ENCODE measurements at regions not wholly inside any gene's neighbourhood (a gene's known extent, or its start where the extent isn't known, plus 50 kb on each side); places are given as distances from the start of the nearest gene placed in this dataset.

DNA sequence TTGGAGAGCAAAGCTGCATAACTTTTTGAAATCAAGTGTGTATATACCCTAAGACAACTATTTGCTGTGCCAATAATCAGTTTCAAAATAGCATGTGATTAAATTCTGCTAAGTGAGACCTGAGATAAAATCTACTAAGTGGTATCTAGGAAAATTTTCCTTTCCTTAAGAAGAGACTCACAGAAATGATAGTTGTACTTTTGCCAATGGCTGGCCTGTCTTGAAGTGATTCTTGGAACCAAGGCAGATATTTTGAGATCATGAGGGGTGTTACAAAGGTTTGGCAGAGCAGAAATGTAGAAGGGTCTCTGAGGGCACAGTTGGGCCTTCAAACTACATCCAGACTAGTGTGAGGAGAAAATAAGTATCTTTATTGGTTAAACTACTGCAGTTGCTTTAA, 902.6 kb upstream of the TENM4 start:
- Mint-ChIP-seq H3K27me3 (ENCODE audit: low read depth, poor library complexity) (peaks cover 6% of the 10 kb centered on the region), H3K4me1 (no peaks in the 10 kb centered on the region), H3K9me3 (no peaks in the 10 kb centered on the region), H3K4me3 (no peak overlapping the region), H3K36me3 (ENCODE audit: low read depth) (no peaks in the 10 kb centered on the region), H3K27ac (no peak overlapping the region)
- DNase-seq = no peak
- TF ChIP-seq, protein P1, sequence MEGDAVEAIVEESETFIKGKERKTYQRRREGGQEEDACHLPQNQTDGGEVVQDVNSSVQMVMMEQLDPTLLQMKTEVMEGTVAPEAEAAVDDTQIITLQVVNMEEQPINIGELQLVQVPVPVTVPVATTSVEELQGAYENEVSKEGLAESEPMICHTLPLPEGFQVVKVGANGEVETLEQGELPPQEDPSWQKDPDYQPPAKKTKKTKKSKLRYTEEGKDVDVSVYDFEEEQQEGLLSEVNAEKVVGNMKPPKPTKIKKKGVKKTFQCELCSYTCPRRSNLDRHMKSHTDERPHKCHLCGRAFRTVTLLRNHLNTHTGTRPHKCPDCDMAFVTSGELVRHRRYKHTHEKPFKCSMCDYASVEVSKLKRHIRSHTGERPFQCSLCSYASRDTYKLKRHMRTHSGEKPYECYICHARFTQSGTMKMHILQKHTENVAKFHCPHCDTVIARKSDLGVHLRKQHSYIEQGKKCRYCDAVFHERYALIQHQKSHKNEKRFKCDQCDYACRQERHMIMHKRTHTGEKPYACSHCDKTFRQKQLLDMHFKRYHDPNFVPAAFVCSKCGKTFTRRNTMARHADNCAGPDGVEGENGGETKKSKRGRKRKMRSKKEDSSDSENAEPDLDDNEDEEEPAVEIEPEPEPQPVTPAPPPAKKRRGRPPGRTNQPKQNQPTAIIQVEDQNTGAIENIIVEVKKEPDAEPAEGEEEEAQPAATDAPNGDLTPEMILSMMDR (IDR thresholded peaks at IDR 0.05) = no peak

GRCh38 chr11:80338231-80338630, 897.4 kb upstream of the TENM4 start:
- Mint-ChIP-seq H3K27me3 (ENCODE audit: low read depth, poor library complexity) (peaks cover 2% of the 10 kb centered on the region), H3K36me3 (ENCODE audit: low read depth) (no peaks in the 10 kb centered on the region), H3K4me3 (no peak overlapping the region), H3K27ac (no peak overlapping the region), H3K9me3 (no peaks in the 10 kb centered on the region), H3K4me1 (no peaks in the 10 kb centered on the region)
- DNase-seq = no peak
- TF ChIP-seq, protein P1 (IDR thresholded peaks at IDR 0.05) = no peak

- Mint-ChIP-seq H3K27ac (no peak overlapping the region), H3K4me3 (no peak overlapping the region), H3K9me3 (no peaks in the 10 kb centered on the region), H3K4me1 (no peaks in the 10 kb centered on the region), H3K27me3 (ENCODE audit: low read depth, poor library complexity) (peaks cover 2% of the 10 kb centered on the region), H3K36me3 (ENCODE audit: low read depth) (no peaks in the 10 kb centered on the region)
- TF ChIP-seq, protein P1 (IDR thresholded peaks at IDR 0.05) = no peak
- DNase-seq = no peak
Observed at GRCh38 chr11:80331694-80332093, 890.9 kb upstream of the TENM4 start.

- H3K27me3 Mint-ChIP-seq (ENCODE audit: low read depth, poor library complexity) = peaks cover 2% of the 10 kb centered on the region
- no peak for DNase-seq
- TF ChIP-seq, protein P1 (IDR thresholded peaks at IDR 0.05) = no peak
- no peaks in the 10 kb centered on the region for H3K9me3 Mint-ChIP-seq
- no peak overlapping the region for H3K4me3 Mint-ChIP-seq
- no peaks in the 10 kb centered on the region for H3K4me1 Mint-ChIP-seq
- no peaks in the 10 kb centered on the region for H3K36me3 Mint-ChIP-seq (ENCODE audit: low read depth)
- H3K27ac Mint-ChIP-seq = no peak overlapping the region
Observed at GRCh38 chr11:80330264-80330663, 889.4 kb upstream of the TENM4 start.

DNA sequence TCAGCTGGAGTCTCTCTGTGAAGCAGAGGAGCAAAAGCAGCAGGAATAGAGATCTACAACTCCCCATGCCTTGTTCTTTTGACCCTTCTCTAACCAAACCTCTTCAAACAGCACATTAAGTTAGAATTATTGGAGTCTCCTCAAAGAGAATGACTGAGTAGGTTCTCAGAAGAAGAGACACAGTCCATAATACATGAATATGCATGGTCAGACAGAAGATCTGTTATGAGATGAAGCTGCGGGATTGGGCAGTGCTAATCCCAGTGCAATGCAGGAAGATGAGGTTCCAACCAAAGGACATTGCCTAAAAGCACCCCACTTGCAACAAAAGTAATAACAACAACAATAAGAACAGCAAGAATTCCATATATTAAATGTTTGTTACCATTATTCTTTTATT, 887.9 kb upstream of the TENM4 start:
- Mint-ChIP-seq H3K36me3 (ENCODE audit: low read depth) (no peaks in the 10 kb centered on the region), H3K27me3 (ENCODE audit: low read depth, poor library complexity) (peaks cover 2% of the 10 kb centered on the region), H3K4me1 (no peaks in the 10 kb centered on the region), H3K27ac (no peak overlapping the region), H3K4me3 (no peak overlapping the region), H3K9me3 (no peaks in the 10 kb centered on the region)
- no peak for DNase-seq
- TF ChIP-seq, protein P1 (IDR thresholded peaks at IDR 0.05) = no peak

- no peak for DNase-seq
- no peaks in the 10 kb centered on the region for H3K27me3 Mint-ChIP-seq (ENCODE audit: low read depth, poor library complexity)
- H3K36me3 Mint-ChIP-seq (ENCODE audit: low read depth) = no peaks in the 10 kb centered on the region
- no peaks in the 10 kb centered on the region for H3K4me1 Mint-ChIP-seq
- H3K27ac Mint-ChIP-seq = no peak overlapping the region
- H3K4me3 Mint-ChIP-seq = no peak overlapping the region
- TF ChIP-seq, protein P1 (IDR thresholded peaks at IDR 0.05) = no peak
- H3K9me3 Mint-ChIP-seq = no peaks in the 10 kb centered on the region
Observed at GRCh38 chr11:80327956-80328614, 887.3 kb upstream of the TENM4 start.

Measured in nephron progenitor cell (in vitro differentiated cells).